ENCODE measurements at regions not wholly inside any gene's neighbourhood (a gene's known extent, or its start where the extent isn't known, plus 50 kb on each side); places are given as distances from the start of the nearest gene placed in this dataset.

DNA sequence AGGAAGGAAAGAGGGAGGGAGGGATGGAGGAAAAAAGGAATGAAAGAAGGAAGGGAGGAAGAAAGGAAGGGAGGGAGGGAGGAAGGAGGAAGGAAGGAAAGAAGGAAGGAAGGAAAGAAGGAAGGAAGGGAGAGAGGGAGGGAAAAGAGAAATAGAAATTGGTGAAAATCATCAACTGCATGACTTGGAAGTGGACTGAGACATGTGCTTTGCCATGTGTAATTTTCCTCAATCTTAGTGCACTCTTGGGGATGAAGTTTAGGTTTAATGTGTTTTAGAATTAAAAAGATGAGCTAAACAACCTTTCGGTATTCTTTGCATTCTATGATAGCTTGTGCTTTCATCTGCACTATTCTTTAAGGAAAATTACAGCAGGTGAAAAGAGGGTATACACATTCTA lies 320.1 kb upstream of the GALNT5 start:
- TF ChIP-seq POLR2AphosphoS5 (IDR thresholded peaks at IDR 0.05; ENCODE audit: borderline replicate concordance, low read depth, low read length) (no peak), EZH2 (IDR thresholded peaks at IDR 0.05) (no peak)

All from SK-N-MC (cell line).